Smooth muscle cell (in vitro differentiated cells): ENCODE measurements at regions not wholly inside any gene's neighbourhood (a gene's known extent, or its start where the extent isn't known, plus 50 kb on each side); places are given as distances from the start of the nearest gene placed in this dataset.
"Not testable (repeated sequence)": the region's sequence is repeated elsewhere in the genome, so short reads cannot be mapped to it uniquely, and the experiment has no call there.

Experiments
- DNase-seq: peaks from one replicate; lab custom pipeline; 2025; ENCODE audit not compliant: unreplicated experiment; lab: John Stamatoyannopoulos, UW
- H2AFZ ChIP-seq: fragments of 200-600 bp; sonication (generic); 2 replicates; pipeline ENCODE4 v1.6.0; 2016; ENCODE audit warnings: antibody characterized with exemption, low read depth, mild to moderate bottlenecking
- H3F3A ChIP-seq: fragments of 200-600 bp; sonication (generic); 2 replicates; pipeline ENCODE4 v1.6.0; 2017; ENCODE audit warnings: antibody characterized with exemption, low read depth
- H3K27ac ChIP-seq: fragments of 200-600 bp; sonication (generic); 2 replicates; pipeline ENCODE4 v1.5.1; 2016; ENCODE audit warnings: low read depth, mild to moderate bottlenecking
- H3K27me3 ChIP-seq: fragments of 200-600 bp; sonication (generic); 2 replicates; pipeline ENCODE4 v1.6.1; 2016; ENCODE audit warnings: low read depth, mild to moderate bottlenecking
- H3K36me3 ChIP-seq: fragments of 200-600 bp; sonication (generic); 2 replicates; pipeline ENCODE4 v1.5.1; 2016; ENCODE audit warnings: low read depth
- H3K4me1 ChIP-seq: fragments of 200-600 bp; sonication (generic); 2 replicates; pipeline ENCODE4 v1.5.1; 2016; ENCODE audit warnings: low read depth
- H3K4me2 ChIP-seq: fragments of 200-600 bp; sonication (generic); 2 replicates; pipeline ENCODE4 v1.6.0; 2016; ENCODE audit warnings: mild to moderate bottlenecking
- H3K4me3 ChIP-seq: fragments of 200-600 bp; sonication (generic); 2 replicates; pipeline ENCODE4 v1.5.1; 2016; ENCODE audit warnings: mild to moderate bottlenecking
- H3K79me2 ChIP-seq: fragments of 200-600 bp; sonication (generic); 2 replicates; pipeline ENCODE4 v1.6.0; 2016; ENCODE audit warnings: low read depth, mild to moderate bottlenecking
- H3K9ac ChIP-seq: fragments of 200-600 bp; sonication (generic); 2 replicates; pipeline ENCODE4 v1.6.0; 2016; ENCODE audit warnings: low read depth
- H3K9me3 ChIP-seq: fragments of 200-600 bp; sonication (generic); replicated peaks from 2 replicates; pipeline ENCODE4 v1.5.1; 2016; ENCODE audit warnings: low read depth
- H4K20me1 ChIP-seq: fragments of 200-600 bp; sonication (generic); 2 replicates; pipeline ENCODE4 v1.6.0; 2016; ENCODE audit warnings: low read depth
- WGBS: methylation state at CpG from one replicate; pipeline ENCODE4 v1.1.7; 2016; ENCODE audit warnings: low lambda C conversion rate; 5-methylcytosine and 5-hydroxymethylcytosine counted together
- TF ChIP-seq, protein P1 (sequence below): fragments of 200-600 bp; sonication (generic); IDR thresholded peaks from 2 replicates; pipeline ENCODE4 v1.5.1; 2017; ENCODE audit warnings: borderline replicate concordance, mild to moderate bottlenecking, antibody characterized with exemption; ENCODE audit not compliant: insufficient read depth, poor library complexity, severe bottlenecking

- WGBS, result 81% methylated on average over 2 of the region's 2 CpGs
- no peaks in the 10 kb centered on the region for H3K9me3 ChIP-seq
- no peaks in the 10 kb centered on the region for H3F3A ChIP-seq
- H3K4me2 ChIP-seq, result no peak overlapping the region
- no peaks in the 10 kb centered on the region for H3K4me1 ChIP-seq
- DNase-seq, result no peak
- no peak overlapping the region for H2AFZ ChIP-seq
- TF ChIP-seq, protein P1, sequence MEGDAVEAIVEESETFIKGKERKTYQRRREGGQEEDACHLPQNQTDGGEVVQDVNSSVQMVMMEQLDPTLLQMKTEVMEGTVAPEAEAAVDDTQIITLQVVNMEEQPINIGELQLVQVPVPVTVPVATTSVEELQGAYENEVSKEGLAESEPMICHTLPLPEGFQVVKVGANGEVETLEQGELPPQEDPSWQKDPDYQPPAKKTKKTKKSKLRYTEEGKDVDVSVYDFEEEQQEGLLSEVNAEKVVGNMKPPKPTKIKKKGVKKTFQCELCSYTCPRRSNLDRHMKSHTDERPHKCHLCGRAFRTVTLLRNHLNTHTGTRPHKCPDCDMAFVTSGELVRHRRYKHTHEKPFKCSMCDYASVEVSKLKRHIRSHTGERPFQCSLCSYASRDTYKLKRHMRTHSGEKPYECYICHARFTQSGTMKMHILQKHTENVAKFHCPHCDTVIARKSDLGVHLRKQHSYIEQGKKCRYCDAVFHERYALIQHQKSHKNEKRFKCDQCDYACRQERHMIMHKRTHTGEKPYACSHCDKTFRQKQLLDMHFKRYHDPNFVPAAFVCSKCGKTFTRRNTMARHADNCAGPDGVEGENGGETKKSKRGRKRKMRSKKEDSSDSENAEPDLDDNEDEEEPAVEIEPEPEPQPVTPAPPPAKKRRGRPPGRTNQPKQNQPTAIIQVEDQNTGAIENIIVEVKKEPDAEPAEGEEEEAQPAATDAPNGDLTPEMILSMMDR, result no peak
- no peaks in the 10 kb centered on the region for H3K36me3 ChIP-seq
- H3K4me3 ChIP-seq, result no peak overlapping the region
- no peak overlapping the region for H3K27ac ChIP-seq
- no peak overlapping the region for H3K9ac ChIP-seq
- peaks cover 4% of the 10 kb centered on the region for H3K27me3 ChIP-seq
- no peaks in the 10 kb centered on the region for H4K20me1 ChIP-seq
- no peaks in the 10 kb centered on the region for H3K79me2 ChIP-seq
Observed at GRCh38 chr15:93758824-93759223, 472.5 kb upstream of the MCTP2 start.

DNA sequence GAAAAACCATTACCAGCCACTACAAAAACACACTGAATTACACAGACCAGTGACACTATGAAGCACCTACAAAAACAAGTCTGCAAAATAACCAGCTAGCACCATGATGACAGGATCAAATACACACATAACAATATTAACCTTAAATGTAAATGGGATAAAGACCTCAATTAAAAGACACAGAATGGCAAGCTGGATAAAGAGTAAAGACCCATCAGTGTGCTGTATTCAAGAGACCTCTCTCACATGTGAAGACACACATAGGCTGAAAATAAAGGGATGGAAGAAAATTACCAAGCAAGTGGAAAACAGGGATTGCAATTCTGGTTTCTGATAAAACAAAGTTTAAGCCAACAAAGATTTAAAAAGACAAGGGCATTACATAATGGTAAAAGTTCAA, 482.7 kb upstream of the MCTP2 start:
- Histone ChIP-seq H3K4me3 (no peak overlapping the region), H3K36me3 (no peaks in the 10 kb centered on the region), H3K9ac (no peak overlapping the region), H3F3A (no peaks in the 10 kb centered on the region), H3K4me2 (no peak overlapping the region), H3K27me3 (no peaks in the 10 kb centered on the region), H3K9me3 (no peaks in the 10 kb centered on the region), H4K20me1 (no peaks in the 10 kb centered on the region), H2AFZ (no peak overlapping the region), H3K79me2 (no peaks in the 10 kb centered on the region), H3K27ac (no peak overlapping the region), H3K4me1 (no peaks in the 10 kb centered on the region)
- no peak for DNase-seq
- TF ChIP-seq, protein P1, result no peak

- H3K79me2 ChIP-seq, H3F3A ChIP-seq, H3K9ac ChIP-seq, DNase-seq, H3K4me1 ChIP-seq, H3K36me3 ChIP-seq, H2AFZ ChIP-seq, H3K27me3 ChIP-seq, H4K20me1 ChIP-seq, H3K4me2 ChIP-seq, H3K27ac ChIP-seq, H3K4me3 ChIP-seq, H3K9me3 ChIP-seq: not testable (repeated sequence)
- WGBS, result 95% methylated on average over 8 of the region's 8 CpGs
Observed at GRCh38 chr15:93734976-93735375, 496.4 kb upstream of the MCTP2 start.

- TF ChIP-seq, protein P1, result no peak
- Histone ChIP-seq H3K27me3 (no peaks in the 10 kb centered on the region), H3K79me2 (no peaks in the 10 kb centered on the region), H3K4me2 (no peak overlapping the region), H2AFZ (no peak overlapping the region), H3K36me3 (no peaks in the 10 kb centered on the region), H3F3A (no peaks in the 10 kb centered on the region), H3K4me3 (no peak overlapping the region), H3K27ac (no peak overlapping the region), H3K4me1 (no peaks in the 10 kb centered on the region), H3K9me3 (peaks cover 3% of the 10 kb centered on the region), H4K20me1 (no peaks in the 10 kb centered on the region), H3K9ac (no peak overlapping the region)
- DNase-seq, result no peak
- 86% methylated on average over 11 of the region's 11 CpGs for WGBS
Observed at GRCh38 chr15:93730724-93731123, 500.6 kb upstream of the MCTP2 start.
